Astrocyte of the cerebellum (primary cell): ENCODE measurements at regions not wholly inside any gene's neighbourhood (a gene's known extent, or its start where the extent isn't known, plus 50 kb on each side); places are given as distances from the start of the nearest gene placed in this dataset.

Source experiments
- DNase-seq: peaks from one replicate; pipeline ENCODE4 v3.0.0-alpha.2; 2011; ENCODE audit warnings: low read depth
- H3K4me3 ChIP-seq: 2 replicates; pipeline ENCODE4 v1.5.1; 2011; ENCODE audit warnings: mild to moderate bottlenecking, low read depth, low read length, moderate library complexity
- in situ Hi-C: cut with HindIII; loops from 2 replicates; pipeline ENCODE4 v1.10.0; 2017; ENCODE audit warnings: low sequenced_read_pairs
- TF ChIP-seq, protein P1 (sequence below): IDR thresholded peaks from 2 replicates; pipeline ENCODE4 v1.5.1; 2012; ENCODE audit warnings: low read length, low read depth, moderate library complexity, mild to moderate bottlenecking; ENCODE audit errors: missing control alignments

DNA sequence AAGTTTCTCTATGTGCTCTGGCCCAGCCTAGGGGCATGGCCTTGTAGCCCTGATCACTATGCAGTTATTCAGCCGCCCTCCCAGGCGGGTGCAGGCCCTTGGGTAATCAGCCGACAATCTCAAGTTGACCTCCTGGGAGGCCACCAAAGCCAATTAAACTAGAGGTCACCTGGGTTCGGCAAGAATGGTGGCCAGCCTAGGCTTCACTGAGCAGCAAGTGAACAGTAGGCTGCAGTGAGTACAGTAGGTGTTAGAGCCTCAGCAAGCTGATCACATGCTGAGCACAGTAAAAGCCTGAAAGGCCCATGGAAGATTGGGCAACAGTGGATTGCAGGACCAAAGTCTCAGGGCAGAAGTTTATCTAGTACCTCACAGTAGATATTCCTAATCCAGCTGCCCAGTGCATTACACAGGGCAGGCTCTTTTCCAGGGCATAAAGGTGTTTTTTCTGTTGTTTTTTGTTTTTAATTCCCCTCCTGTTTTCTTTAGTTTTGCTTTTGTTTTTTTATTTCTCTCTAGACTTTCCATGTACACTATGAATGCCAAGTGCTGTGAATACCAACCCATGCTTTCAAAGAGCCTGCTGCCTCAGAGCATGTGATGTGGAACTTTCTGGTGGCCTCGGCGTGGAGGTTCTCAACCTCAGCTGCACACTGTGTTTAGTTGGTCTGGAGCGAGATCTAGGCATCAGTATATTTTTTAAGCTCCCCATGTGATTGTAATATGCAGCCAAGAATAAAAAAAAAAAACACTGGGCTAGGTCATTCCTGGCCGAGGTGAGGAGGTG, 55.9 kb upstream of the ATL2 start:
- in situ Hi-C loops: no loop called here
- no peak for DNase-seq
- TF ChIP-seq, protein P1, sequence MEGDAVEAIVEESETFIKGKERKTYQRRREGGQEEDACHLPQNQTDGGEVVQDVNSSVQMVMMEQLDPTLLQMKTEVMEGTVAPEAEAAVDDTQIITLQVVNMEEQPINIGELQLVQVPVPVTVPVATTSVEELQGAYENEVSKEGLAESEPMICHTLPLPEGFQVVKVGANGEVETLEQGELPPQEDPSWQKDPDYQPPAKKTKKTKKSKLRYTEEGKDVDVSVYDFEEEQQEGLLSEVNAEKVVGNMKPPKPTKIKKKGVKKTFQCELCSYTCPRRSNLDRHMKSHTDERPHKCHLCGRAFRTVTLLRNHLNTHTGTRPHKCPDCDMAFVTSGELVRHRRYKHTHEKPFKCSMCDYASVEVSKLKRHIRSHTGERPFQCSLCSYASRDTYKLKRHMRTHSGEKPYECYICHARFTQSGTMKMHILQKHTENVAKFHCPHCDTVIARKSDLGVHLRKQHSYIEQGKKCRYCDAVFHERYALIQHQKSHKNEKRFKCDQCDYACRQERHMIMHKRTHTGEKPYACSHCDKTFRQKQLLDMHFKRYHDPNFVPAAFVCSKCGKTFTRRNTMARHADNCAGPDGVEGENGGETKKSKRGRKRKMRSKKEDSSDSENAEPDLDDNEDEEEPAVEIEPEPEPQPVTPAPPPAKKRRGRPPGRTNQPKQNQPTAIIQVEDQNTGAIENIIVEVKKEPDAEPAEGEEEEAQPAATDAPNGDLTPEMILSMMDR: no peak
- no peak overlapping the region for H3K4me3 ChIP-seq

DNA sequence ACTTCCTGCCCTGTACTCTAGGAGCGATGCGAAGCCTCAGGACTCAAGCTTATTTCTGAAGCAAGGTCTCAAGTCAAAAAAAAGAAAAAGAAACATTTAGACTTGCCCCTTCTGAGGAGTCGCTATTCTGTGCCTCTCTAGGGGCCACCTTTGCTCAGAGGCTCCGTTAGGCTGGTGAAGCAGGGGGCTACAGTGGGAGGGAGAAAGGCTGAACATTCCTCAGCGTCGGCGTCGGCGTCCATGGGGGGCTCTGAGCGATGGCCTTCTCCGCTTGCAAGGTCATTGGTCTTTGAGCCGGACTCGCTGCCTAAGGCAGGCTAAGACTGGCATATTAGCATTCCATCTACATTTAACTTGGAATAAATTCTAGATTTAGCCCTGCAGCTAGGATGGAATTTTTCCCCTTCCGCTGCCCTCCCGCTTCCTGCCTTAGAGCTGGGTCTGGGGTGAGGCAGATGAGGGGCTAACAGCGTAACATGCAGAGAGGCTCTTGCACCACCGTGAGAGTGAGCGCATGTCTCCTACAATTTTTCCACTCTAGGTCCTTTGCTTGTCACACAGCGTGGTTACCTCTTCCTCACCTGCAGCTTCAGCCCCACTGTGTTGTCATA, 53.6 kb upstream of the ATL2 start:
- DNase-seq: no peak
- in situ Hi-C loops: no loop called here
- H3K4me3 ChIP-seq: no peak overlapping the region
- TF ChIP-seq, protein P1: no peak

DNA sequence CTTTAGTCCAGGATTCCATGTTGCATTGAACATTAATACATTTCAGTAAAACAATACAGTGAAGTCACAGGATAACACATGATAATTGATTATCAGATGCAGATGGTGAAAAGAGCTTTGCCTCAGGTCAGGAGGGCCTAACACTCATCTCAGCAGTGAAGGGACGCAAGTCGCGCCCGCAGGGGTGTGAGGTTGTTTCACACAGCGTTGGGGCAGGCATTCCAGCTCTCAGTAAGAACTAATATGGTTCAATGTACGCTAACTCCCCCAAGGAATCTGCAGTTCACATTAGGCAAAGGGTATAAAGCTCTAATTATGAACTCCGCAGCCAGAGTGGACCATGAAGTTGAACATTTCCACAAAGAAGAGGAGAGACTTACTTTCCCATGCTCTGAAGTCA, 53.1 kb upstream of the ATL2 start:
- TF ChIP-seq, protein P1: no peak
- no peak overlapping the region for H3K4me3 ChIP-seq
- no peak for DNase-seq
- in situ Hi-C loops: no loop called here

DNA sequence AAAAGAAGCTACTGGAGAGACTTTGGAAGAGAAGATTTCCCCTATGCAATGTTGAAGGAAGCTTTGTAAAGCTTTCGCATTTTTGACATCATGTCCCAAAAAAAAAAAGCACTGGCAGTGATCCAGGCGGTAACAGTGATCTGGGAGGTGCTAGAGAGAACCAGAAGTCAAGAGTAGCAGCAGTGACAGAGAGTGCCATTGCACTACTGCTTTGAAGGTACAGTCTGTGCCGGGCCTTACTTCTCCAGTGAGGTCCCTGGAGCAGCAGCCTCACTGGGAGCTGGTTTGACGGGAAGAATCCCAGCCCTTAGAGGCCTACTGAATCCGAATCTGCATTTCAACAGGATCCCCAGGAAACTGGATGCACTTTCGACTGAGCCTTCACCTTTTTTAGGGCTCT, 50.9 kb upstream of the ATL2 start:
- TF ChIP-seq, protein P1: no peak
- no peak overlapping the region for H3K4me3 ChIP-seq
- DNase-seq: no peak
- in situ Hi-C loops: no loop called here

DNA sequence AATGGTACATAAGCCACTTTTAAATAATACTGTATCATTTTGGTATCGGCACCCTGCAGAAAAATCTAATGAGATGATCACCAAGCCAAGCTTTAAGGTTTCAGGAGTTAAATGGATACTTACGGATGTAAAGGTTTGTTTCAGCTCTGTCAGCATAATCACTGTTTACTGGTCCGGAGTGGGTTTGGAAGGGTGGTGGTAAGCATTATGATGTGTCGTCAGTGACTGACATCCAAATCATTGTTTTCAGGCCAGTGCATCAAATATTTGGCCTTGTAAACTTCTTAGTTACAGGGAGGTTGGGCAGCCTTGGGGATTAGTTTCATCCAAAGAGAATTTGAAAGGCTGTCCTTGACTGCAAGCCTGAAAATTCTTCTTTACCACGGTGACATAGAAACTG, 50.0 kb upstream of the ATL2 start:
- H3K4me3 ChIP-seq: no peak overlapping the region
- TF ChIP-seq, protein P1: no peak
- in situ Hi-C loops: no loop called here
- DNase-seq: no peak
